SH-SY5Y (cell line): ENCODE measurements at regions not wholly inside any gene's neighbourhood (a gene's known extent, or its start where the extent isn't known, plus 50 kb on each side); places are given as distances from the start of the nearest gene placed in this dataset.

Experiments
- GATA2 ChIP-seq: IDR thresholded peaks from 2 replicates; pipeline ENCODE4 v1.6.1; 2011; ENCODE audit warnings: mild to moderate bottlenecking, low read depth, low read length
- GATA3 ChIP-seq: IDR thresholded peaks from 2 replicates; pipeline ENCODE4 v1.6.1; 2011; ENCODE audit warnings: low read depth, mild to moderate bottlenecking, low read length, moderate library complexity

DNA sequence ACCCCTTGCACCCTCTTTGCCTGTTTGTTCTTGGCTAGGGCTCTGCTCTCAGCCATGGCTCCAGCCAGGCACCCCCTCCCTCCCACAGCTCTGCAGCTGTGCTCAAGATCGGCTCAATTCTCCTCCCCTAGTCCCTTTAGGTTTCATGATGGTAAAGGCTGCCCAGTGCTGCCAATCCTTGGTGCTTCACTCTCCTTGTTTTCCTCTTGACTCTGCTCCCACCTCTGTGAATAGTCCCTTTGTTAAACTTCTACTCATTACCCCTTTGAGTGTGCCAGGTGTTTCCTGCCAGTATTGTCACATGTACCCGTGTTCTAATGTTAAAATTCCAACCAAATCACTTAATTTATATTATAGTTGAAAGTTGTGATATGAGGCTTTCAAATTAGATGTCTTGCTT lies 101.0 kb upstream of the CERS6 start:
- TF ChIP-seq GATA3 (no peak), GATA2 (no peak)

DNA sequence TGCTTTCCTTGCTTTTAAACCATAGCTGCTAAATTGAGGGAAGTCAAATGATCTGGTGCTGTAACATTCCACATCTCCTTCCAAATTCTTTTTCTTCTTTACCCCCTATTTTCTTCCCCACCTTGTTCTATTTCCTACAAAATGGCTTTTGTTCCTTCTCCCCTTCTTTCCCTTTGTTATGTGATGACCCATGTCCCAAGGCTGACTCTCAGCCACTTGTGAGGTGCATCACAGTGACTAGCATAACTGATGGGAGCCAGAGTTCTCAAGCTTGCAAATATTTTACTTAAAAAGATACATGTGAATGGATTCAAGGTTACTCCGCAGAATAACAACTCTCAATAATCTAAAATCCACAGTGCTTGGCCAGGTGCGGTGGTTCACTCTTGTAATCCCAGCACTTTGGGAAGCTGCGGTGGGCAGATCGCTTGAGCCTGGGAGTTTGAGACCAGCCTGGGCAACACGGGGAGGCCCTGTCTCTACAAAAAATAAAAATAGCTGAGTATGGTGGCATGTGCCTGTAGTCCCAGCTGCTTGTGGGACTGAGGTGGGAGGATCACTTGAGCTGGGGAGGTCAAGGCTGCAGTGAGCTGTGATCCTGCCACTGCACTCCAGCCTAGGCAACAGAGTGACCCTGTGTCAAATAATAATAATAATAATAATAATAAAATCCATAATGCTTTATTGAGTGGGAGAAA lies 100.1 kb upstream of the CERS6 start:
- TF ChIP-seq GATA2 (no peak), GATA3 (no peak)

GRCh38 chr2:168356477-168356835 lies 99.6 kb upstream of the CERS6 start:
- TF ChIP-seq GATA3: no peak
- no peak for TF ChIP-seq GATA2

GRCh38 chr2:168357797-168358472 lies 98.1 kb upstream of the CERS6 start:
- TF ChIP-seq GATA3 (no peak), GATA2 (no peak)

GRCh38 chr2:168359082-168359481 lies 97.0 kb upstream of the CERS6 start:
- TF ChIP-seq GATA2: no peak
- no peak for TF ChIP-seq GATA3

DNA sequence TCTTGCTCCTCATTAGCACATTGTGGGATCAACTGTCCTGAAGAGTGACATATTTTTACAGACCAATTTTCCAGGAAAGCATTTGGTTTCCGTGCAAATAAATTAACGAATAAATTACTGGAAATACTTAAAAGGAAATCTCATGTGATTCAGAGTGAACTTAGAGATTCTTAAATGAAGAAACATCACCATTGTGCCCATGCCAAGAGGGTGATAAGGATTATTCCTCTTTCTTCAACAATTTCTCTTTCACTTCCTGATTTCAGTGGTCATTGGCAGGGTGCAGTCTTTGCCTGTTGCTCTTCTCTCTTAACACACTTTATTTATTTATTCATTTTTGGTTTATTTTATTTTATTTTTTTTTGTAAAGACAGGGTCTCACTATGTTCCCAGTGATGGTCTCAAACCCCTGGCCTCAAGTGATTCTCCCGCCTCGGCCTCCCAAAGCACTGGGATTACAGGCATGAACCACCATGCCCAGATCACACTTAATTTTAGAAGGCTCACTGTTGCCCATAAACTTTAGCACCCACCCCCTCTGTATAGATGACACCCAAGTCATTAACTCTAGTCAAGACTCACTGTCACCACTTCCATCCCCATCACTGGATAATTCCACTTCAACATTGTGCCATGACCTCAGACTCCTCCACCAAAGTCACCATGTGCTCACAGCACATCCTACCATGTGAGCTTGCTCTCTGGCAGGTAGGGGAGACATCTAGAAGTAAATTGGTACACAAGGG lies 92.6 kb upstream of the CERS6 start:
- no peak for TF ChIP-seq GATA2
- TF ChIP-seq GATA3: no peak

GRCh38 chr2:168365094-168365621 lies 90.9 kb upstream of the CERS6 start:
- TF ChIP-seq GATA3: no peak
- TF ChIP-seq GATA2: no peak

DNA sequence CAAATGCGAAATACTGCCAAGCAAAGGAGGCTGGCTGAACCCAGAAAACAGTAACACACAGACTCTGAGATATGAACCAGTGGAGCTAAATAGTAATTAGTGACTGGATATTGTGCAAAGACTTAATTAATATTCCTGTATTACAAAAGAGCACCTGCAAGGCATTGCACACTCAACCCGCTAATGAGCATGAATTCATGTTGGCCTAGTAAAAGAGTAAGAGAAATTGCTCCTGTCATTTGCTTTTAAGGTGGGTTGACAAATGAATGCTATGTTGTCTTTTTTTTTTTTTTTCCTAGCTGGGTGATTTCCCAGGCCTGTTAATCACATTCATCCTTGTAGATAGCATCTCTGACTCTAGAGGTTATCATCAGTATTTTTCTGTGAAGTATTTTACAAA lies 87.0 kb upstream of the CERS6 start:
- 0 out of 2 replicates have a peak, but pooled peaks have one; percentile 8 for TF ChIP-seq GATA2
- 0 out of 2 replicates have a peak, but pooled peaks have one; percentile 33 for TF ChIP-seq GATA3

DNA sequence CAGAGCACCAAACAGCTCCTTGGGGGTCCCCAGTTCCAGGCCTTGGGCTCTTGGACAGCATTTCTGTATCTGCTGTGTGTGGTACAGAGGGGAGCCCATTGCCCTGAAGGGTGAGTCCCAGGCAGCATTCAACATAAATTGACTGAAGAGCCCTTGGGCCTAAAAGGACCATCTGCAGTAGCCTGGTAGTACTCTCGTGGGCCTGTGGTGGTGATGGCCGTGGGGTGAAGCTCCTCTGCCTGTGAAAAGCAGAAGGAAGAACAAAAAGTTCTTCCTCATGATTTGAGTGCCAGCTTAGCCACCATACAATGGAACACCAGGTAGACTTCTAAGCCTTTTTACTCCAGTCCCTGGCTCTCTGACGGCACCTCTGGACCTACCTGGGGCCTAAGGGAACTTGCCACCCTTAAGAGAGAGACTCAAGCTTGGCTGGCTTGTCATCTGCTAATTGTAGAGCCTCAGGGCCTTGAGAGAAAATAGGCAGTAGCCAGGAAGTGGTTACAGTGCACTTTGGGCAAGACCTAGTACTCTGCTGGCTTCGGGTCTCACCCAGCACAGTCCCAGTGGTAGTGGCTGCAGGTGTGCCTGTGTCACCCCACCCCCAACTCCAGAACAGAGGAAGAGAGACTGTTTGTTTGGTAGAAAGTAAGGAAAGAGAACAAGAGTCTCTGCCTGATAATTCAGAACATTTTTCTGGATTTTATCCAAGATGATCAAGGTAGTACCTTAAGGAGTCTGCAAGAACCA lies 84.6 kb upstream of the CERS6 start:
- TF ChIP-seq GATA3 (no peak), GATA2 (no peak)

- TF ChIP-seq GATA3: no peak
- TF ChIP-seq GATA2: no peak
Observed at GRCh38 chr2:168373468-168373867, 82.6 kb upstream of the CERS6 start.

GRCh38 chr2:168375195-168375798 lies 80.8 kb upstream of the CERS6 start:
- TF ChIP-seq GATA2: no peak
- TF ChIP-seq GATA3: no peak

DNA sequence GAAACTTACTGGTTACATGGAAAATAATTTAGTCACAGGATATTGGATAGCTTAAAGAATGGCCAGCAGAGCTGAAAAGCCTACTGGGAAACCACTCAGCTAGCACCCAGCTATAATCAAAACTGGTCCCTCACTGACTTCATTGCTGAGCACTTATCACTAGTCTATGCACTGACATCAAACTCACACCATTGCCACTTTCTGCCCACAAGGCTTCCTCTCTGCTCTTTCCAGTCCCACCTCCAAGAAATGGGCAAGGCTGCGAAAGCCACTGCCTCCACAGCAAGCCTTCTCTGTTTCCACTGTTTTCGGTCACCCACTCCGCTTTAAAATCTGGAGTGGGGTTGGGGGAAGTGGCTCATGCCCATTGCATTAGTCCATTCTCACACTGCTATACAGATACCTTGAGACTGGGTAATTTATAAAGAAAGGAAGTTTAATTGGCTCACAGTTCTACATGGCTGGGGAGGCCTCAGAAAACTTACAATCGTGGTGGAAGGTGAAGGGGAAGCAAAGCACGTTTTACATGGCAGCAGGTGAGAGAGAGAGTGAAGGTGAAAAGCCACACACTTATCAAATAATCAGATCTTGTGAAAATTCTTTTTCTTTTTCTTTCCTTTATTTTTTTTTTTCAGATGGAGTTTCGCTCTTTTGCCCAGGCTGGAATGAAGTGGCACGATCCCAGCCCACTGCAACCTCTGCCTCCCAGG lies 77.0 kb upstream of the CERS6 start:
- TF ChIP-seq GATA3 (no peak), GATA2 (no peak)

DNA sequence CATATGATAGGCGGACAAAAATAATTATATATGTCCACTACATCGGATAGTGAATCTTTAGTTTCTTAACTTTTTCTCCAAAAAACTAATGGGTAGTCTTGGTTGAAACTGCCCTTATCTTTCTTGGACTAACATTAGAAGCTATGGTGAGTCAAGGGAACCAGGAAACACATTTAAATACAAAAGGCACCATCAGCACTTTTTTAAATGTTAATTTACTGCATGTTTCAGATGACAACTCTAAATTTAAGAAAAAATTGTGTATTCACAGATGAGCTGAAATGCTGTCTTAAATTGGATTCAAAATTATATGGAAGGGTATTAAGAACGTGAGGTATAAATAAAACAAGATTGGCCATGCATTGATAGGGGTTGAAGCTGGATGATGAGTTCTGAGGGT lies 75.6 kb upstream of the CERS6 start:
- no peak for TF ChIP-seq GATA2
- TF ChIP-seq GATA3: no peak

- TF ChIP-seq GATA3 (no peak), GATA2 (no peak)
Observed at GRCh38 chr2:168392024-168392423, 64.0 kb upstream of the CERS6 start.
